Liver (tissue), 6 donors: ENCODE measurements at regions not wholly inside any gene's neighbourhood (a gene's known extent, or its start where the extent isn't known, plus 50 kb on each side); places are given as distances from the start of the nearest gene placed in this dataset.
"Not testable (repeated sequence)": the region's sequence is repeated elsewhere in the genome, so short reads cannot be mapped to it uniquely, and the experiment has no call there.

Experiments used
- DNase-seq: peaks from one replicate; pipeline ENCODE4 v3.0.0-alpha.2; 2017; ENCODE audit warnings: low spot score
- H3K27ac ChIP-seq, 2 donors: one replicate each; pipeline ENCODE4 v1.7.0; 2013; ENCODE audit warnings: inconsistent platforms in 2 of 2, low read length in 2 of 2, control low read depth in 1 of 2, low read depth in 1 of 2, mild to moderate bottlenecking in 1 of 2
- H3K27me3 ChIP-seq, 4 donors: one replicate each; pipeline versions ENCODE4 v1.6.1 to v1.7.0; 2013; ENCODE audit warnings: low read length in 3 of 4, inconsistent platforms in 1 of 4, mild to moderate bottlenecking in 1 of 4, moderate library complexity in 1 of 4; ENCODE audit not compliant: control insufficient read depth in 4 of 4, insufficient read depth in 4 of 4
- H3K36me3 ChIP-seq, 4 donors: one replicate each; pipeline versions ENCODE4 v1.6.1 to v1.7.0; 2013; ENCODE audit warnings: low read length in 3 of 4, mild to moderate bottlenecking in 3 of 4, low read depth in 1 of 4, moderate library complexity in 1 of 4; ENCODE audit not compliant: control insufficient read depth in 4 of 4, insufficient read depth in 3 of 4
- H3K4me1 ChIP-seq, 4 donors: one replicate each; pipeline versions ENCODE4 v1.6.1 to v1.7.0; 2013; ENCODE audit warnings: low read length in 3 of 4, mild to moderate bottlenecking in 3 of 4, moderate library complexity in 1 of 4; ENCODE audit not compliant: control insufficient read depth in 4 of 4, insufficient read depth in 4 of 4
- H3K4me3 ChIP-seq, 3 donors: one replicate each; pipeline versions ENCODE4 v1.6.1 to v1.7.0; 2013; ENCODE audit warnings: low read length in 3 of 3, control low read depth in 1 of 3, low read depth in 1 of 3, mild to moderate bottlenecking in 1 of 3
- H3K9ac ChIP-seq, 2 donors: one replicate each; pipeline ENCODE4 v1.7.0; 2013; ENCODE audit warnings: low read length in 2 of 2, mild to moderate bottlenecking in 2 of 2, moderate library complexity in 2 of 2, control low read depth in 1 of 2, low read depth in 1 of 2
- H3K9me3 ChIP-seq, 4 donors: one replicate each; pipeline versions ENCODE4 v1.6.1 to v1.7.0; 2013; ENCODE audit warnings: low read length in 3 of 4; ENCODE audit not compliant: control insufficient read depth in 4 of 4
- WGBS: extraction: QIAGEN DNeasy Blood & Tissue Kit; methylation state at CpG from one replicate; pipeline ENCODE4 v1.1.7; 2013; 5-methylcytosine and 5-hydroxymethylcytosine counted together
- donor health status: healthy.
- donor health status: healthy.
- donor health status: healthy.

DNA sequence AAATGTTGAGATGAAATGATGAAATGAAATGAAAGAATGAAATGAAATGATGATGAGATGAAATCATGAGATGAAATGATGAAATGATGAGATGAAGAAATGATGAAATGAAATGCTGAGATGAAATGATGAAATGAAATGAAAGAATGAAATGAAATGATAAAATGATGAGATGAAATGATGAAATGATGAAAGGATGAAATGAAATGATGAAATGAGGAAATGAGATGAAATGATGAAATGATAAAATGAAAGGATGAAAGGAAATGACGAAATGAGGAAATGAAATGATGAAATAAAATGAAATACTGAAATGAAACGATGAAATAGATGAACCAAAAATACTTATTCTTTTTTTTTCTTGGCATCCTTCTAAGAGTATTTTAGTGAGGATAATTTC is 1349.1 kb downstream of the TP53TG3F start:
- peaks cover 0 to 10% (median 4%) of the 10 kb centered on the region in 4 donors for H3K9me3 ChIP-seq
- not testable (repeated sequence) for H3K4me3 ChIP-seq, H3K4me1 ChIP-seq, DNase-seq, H3K27ac ChIP-seq, H3K9ac ChIP-seq, H3K27me3 ChIP-seq, H3K36me3 ChIP-seq
- 39% methylated on average over 2 of the region's 2 CpGs for WGBS
